ENCODE measurements at regions not wholly inside any gene's neighbourhood (a gene's known extent, or its start where the extent isn't known, plus 50 kb on each side); places are given as distances from the start of the nearest gene placed in this dataset.

GRCh38 chr12:129959889-129960288 is 56.1 kb upstream of the TMEM132D start:
- intact Hi-C loops (cut with DNase I): no loop called here
- no peak overlapping the region for H3K4me3 ChIP-seq
- no peak for TF ChIP-seq POLR2A (IDR thresholded peaks at IDR 0.05)
- TF ChIP-seq CTCF (IDR thresholded peaks at IDR 0.05): no peak
- H3K4me1 ChIP-seq: no peaks in the 10 kb centered on the region
- ATAC-seq (no peak), DNase-seq (no peak)
- no peaks in the 10 kb centered on the region for H3K36me3 ChIP-seq
- H3K27me3 ChIP-seq: peaks cover 0 to 9% (median 0%) of the 10 kb centered on the region in 9 donors
- no peak overlapping the region for H3K27ac ChIP-seq
- no peaks in the 10 kb centered on the region for H3K9me3 ChIP-seq
- 41 to 51% (median 47%) methylated on average over 3 of the region's 3 CpGs for WGBS, 4 donors

- peaks cover 0 to 3% (median 0%) of the 10 kb centered on the region in 12 donors for H3K9me3 ChIP-seq
- WGBS, 4 donors: 47 to 67% (median 55%) methylated on average over 4 of the region's 4 CpGs
- no peak overlapping the region for H3K4me3 ChIP-seq
- ATAC-seq (no peak), DNase-seq (no peak)
- H3K27ac ChIP-seq: no peak overlapping the region
- no peaks in the 10 kb centered on the region for H3K4me1 ChIP-seq
- TF ChIP-seq CTCF (IDR thresholded peaks at IDR 0.05): no peak
- intact Hi-C loops (cut with DNase I): no loop called here
- no peaks in the 10 kb centered on the region for H3K36me3 ChIP-seq
- peaks cover 0 to 10% (median 0%) of the 10 kb centered on the region in 9 donors for H3K27me3 ChIP-seq
These were observed 57.3 kb upstream of the TMEM132D start for GRCh38 chr12:129961091-129961490.

GRCh38 chr12:129961856-129962255 is 58.0 kb upstream of the TMEM132D start:
- H3K4me3 ChIP-seq: no peak overlapping the region
- DNase-seq: no peak
- H3K27ac ChIP-seq: no peak overlapping the region
- peaks cover 0 to 10% (median 0%) of the 10 kb centered on the region in 9 donors for H3K27me3 ChIP-seq
- H3K9me3 ChIP-seq: peaks cover 0 to 3% (median 0%) of the 10 kb centered on the region in 12 donors
- intact Hi-C loops (cut with DNase I): no loop called here
- WGBS, 4 donors: 71 to 89% (median 74%) methylated on average over 1 of the region's 1 CpG
- H3K4me1 ChIP-seq: no peaks in the 10 kb centered on the region
- TF ChIP-seq CTCF (IDR thresholded peaks at IDR 0.05) (no peak), POLR2A (IDR thresholded peaks at IDR 0.05) (no peak)
- no peak for ATAC-seq
- no peaks in the 10 kb centered on the region for H3K36me3 ChIP-seq

- ATAC-seq (no peak), DNase-seq (no peak)
- Histone ChIP-seq H3K4me1 (no peaks in the 10 kb centered on the region), H3K9me3 (peaks cover 0 to 3% (median 0%) of the 10 kb centered on the region in 12 donors), H3K27ac (no peak overlapping the region), H3K27me3 (peaks cover 0 to 10% (median 0%) of the 10 kb centered on the region in 9 donors), H3K4me3 (no peak overlapping the region), H3K36me3 (no peaks in the 10 kb centered on the region)
- WGBS, 4 donors: 53 to 64% (median 57%) methylated on average over 7 of the region's 7 CpGs
- TF ChIP-seq POLR2A (IDR thresholded peaks at IDR 0.05) (no peak), CTCF (IDR thresholded peaks at IDR 0.05) (no peak)
- intact Hi-C loops (cut with DNase I): no loop called here
These were observed 60.5 kb upstream of the TMEM132D start for GRCh38 chr12:129964300-129964699.
